NT2/D1 (cell line): ENCODE measurements at regions not wholly inside any gene's neighbourhood (a gene's known extent, or its start where the extent isn't known, plus 50 kb on each side); places are given as distances from the start of the nearest gene placed in this dataset.

Source experiments
- DNase-seq: peaks from one replicate; pipeline ENCODE4 v3.0.0-alpha.2; 2011; ENCODE audit warnings: low read depth, low spot score
- H3K27me3 ChIP-seq: 2 replicates; pipeline ENCODE4 v1.6.0; 2011; ENCODE audit warnings: mild to moderate bottlenecking; ENCODE audit not compliant: insufficient read length, insufficient read depth
- H3K36me3 ChIP-seq: 2 replicates; pipeline ENCODE4 v1.6.1; 2011; ENCODE audit warnings: mild to moderate bottlenecking, low read length, mixed read lengths; ENCODE audit not compliant: insufficient read depth, insufficient read length
- H3K4me1 ChIP-seq: 2 replicates; pipeline ENCODE4 v1.5.1; 2011; ENCODE audit not compliant: insufficient read depth, insufficient read length
- H3K4me3 ChIP-seq: 2 replicates; pipeline ENCODE4 v1.5.1; 2011; ENCODE audit warnings: low read depth; ENCODE audit not compliant: insufficient read length
- H3K9ac ChIP-seq: 2 replicates; pipeline ENCODE4 v1.6.0; 2011; ENCODE audit warnings: low read depth; ENCODE audit not compliant: insufficient read length
- H3K9me3 ChIP-seq: 2 replicates; pipeline ENCODE4 v1.5.1; 2011; ENCODE audit warnings: mild to moderate bottlenecking, low read length; ENCODE audit not compliant: insufficient read depth
- SUZ12 ChIP-seq: IDR thresholded peaks from 2 replicates; pipeline ENCODE4 v1.6.1; 2011; ENCODE audit not compliant: insufficient read length, insufficient read depth; ENCODE audit errors: extremely low read depth
- YY1 ChIP-seq: IDR thresholded peaks from 2 replicates; pipeline ENCODE4 v1.6.1; 2011; ENCODE audit not compliant: insufficient read length, insufficient read depth
- ZNF274 ChIP-seq: IDR thresholded peaks from 2 replicates; pipeline ENCODE4 v1.6.1; 2011; ENCODE audit warnings: mild to moderate bottlenecking, low read depth, low read length

- H3K4me1 ChIP-seq, result peaks cover 3% of the 10 kb centered on the region
- H3K9me3 ChIP-seq, result no peaks in the 10 kb centered on the region; the same call in 1 of the 2 replicates
- peaks cover 24% of the 10 kb centered on the region for H3K27me3 ChIP-seq
- no peak for TF ChIP-seq SUZ12
- no peak for TF ChIP-seq YY1
- TF ChIP-seq ZNF274, result no peak
- H3K4me3 ChIP-seq, result no peak overlapping the region
- no peak for DNase-seq
- H3K9ac ChIP-seq, result no peak overlapping the region
- H3K36me3 ChIP-seq, result no peaks in the 10 kb centered on the region
Observed at GRCh38 chr11:116536416-116536815, 236.4 kb downstream of the BUD13 start.

DNA sequence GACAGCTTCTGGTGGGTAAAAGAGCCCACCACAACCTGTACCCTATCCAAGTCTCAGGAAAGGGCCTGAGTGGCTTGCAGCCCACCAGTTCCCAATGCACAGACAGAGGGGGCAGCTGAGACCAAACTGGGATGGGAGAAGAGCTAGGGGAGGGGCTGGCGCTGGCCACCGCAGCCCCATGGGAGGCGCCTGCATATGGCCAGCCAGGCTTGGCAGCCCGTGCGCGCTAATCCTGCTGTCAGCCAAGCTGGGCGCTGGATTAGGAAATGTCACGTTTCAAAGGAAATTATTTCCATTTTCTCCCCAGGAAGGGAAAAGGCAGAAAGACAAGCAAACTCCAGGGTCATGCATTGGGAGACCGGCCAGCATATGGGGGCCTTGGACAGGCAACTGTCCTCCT lies 236.8 kb downstream of the BUD13 start:
- Histone ChIP-seq H3K36me3 (no peaks in the 10 kb centered on the region), H3K4me3 (no peak overlapping the region), H3K9me3 (no peaks in the 10 kb centered on the region; the same call in 1 of the 2 replicates), H3K27me3 (peaks cover 28% of the 10 kb centered on the region), H3K4me1 (peaks cover 3% of the 10 kb centered on the region), H3K9ac (no peak overlapping the region)
- TF ChIP-seq YY1, result no peak
- TF ChIP-seq SUZ12, result no peak
- TF ChIP-seq ZNF274, result no peak
- no peak for DNase-seq

DNA sequence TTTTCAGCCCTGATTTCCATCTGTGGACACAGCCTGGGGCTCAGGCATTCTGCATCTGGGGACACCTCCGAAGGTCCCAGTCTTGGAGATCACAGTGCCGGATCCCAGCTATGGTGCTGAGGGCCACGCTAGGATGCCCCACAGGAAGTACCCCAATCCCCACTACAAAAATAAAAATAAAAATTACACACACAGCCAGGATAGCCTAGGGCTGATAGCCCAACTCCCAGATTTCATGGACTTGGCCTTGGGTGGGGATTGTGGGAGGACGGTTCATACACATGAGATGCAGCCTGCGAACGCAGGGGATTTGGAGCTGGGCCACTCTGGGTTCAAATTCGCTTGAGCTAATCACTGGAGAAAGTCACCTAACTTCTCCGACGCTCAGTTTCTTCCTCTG lies 237.7 kb downstream of the BUD13 start:
- H3K4me1 ChIP-seq, result peaks cover 3% of the 10 kb centered on the region
- no peak overlapping the region for H3K4me3 ChIP-seq
- no peak for DNase-seq
- H3K27me3 ChIP-seq, result peaks cover 29% of the 10 kb centered on the region
- no peaks in the 10 kb centered on the region for H3K36me3 ChIP-seq
- TF ChIP-seq SUZ12 (no peak), YY1 (no peak), ZNF274 (no peak)
- no peak overlapping the region for H3K9ac ChIP-seq
- H3K9me3 ChIP-seq, result no peaks in the 10 kb centered on the region; the same call in 1 of the 2 replicates

DNA sequence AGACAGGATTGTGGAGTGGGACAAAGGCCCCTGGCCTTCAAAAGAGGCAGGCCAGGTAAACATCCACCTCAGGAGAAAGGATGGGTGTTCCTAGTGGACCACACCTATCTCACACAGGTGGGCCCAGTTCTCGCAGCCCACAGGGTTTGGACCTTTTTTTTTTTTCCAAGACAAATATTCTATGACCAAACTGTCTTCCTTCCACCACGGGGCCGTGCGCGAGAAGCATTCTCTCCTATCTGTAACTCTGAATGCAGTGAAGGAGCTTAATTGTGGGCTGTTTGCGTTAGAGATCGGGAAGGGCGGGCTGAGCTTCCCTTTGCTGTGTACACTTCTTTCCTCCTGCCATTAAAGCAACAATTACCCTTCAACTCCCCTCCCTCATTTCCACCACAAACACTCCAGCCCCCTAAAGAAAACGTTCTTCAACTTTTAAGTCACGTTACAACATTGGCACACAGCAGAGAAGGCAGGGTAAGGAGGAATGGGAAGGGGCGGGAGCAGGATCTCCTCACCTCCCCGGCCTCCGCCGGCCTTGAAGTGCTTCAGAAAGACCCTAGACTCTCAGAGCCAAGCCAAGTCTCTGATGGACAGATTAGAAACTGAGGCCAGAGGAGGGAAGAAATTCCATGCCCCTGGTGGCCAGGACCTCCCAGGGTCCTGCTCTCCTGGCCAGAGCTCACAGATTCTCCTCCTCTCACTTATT lies 238.4 kb downstream of the BUD13 start:
- no peak for DNase-seq
- peaks cover 33% of the 10 kb centered on the region for H3K27me3 ChIP-seq
- no peak overlapping the region for H3K9ac ChIP-seq
- no peaks in the 10 kb centered on the region for H3K36me3 ChIP-seq
- no peaks in the 10 kb centered on the region; the same call in 1 of the 2 replicates for H3K9me3 ChIP-seq
- H3K4me1 ChIP-seq, result peaks cover 3% of the 10 kb centered on the region
- H3K4me3 ChIP-seq, result no peak overlapping the region
- TF ChIP-seq ZNF274, result no peak
- no peak for TF ChIP-seq YY1

GRCh38 chr11:116533186-116533825 lies 239.5 kb downstream of the BUD13 start:
- peaks cover 30% of the 10 kb centered on the region for H3K27me3 ChIP-seq
- no peak for TF ChIP-seq SUZ12
- no peak for TF ChIP-seq YY1
- no peak for TF ChIP-seq ZNF274
- peak; percentile 36 for DNase-seq

DNA sequence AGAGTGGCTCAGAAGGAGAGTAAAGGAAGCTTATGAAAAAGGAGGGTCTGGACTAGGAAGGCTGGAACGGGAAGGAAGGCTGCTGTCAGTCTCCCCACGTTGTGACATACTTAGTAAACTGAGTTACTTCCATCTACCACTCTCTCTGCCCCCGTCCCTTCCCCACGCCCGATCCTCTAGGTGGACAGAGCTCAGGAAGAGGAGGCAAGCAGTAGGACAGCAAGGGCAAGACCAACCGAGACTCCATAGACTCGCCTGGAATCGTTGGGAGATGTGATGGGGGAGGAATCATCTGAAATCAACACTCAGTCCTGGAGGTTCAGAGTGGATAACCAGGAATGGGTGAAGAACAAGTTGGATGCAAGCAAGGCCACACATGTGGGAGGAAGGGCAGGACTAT lies 240.7 kb downstream of the BUD13 start:
- no peak for TF ChIP-seq YY1
- no peak for TF ChIP-seq ZNF274
- TF ChIP-seq SUZ12, result no peak
- H3K4me3 ChIP-seq, result no peak overlapping the region
- H3K4me1 ChIP-seq, result peaks cover 3% of the 10 kb centered on the region
- DNase-seq, result no peak
- H3K9me3 ChIP-seq, result no peaks in the 10 kb centered on the region
- H3K9ac ChIP-seq, result no peak overlapping the region
- H3K36me3 ChIP-seq, result no peaks in the 10 kb centered on the region
- H3K27me3 ChIP-seq, result peaks cover 24% of the 10 kb centered on the region

More at GRCh38 chr11:116533186-116533825, 239.5 kb downstream of the BUD13 start:
- no peak overlapping the region for H3K4me3 ChIP-seq
- H3K9ac ChIP-seq, result no peak overlapping the region
- no peaks in the 10 kb centered on the region for H3K9me3 ChIP-seq
- no peaks in the 10 kb centered on the region for H3K36me3 ChIP-seq
- peaks cover 3% of the 10 kb centered on the region for H3K4me1 ChIP-seq

- H3K36me3 ChIP-seq, result no peaks in the 10 kb centered on the region
- TF ChIP-seq ZNF274 (no peak), SUZ12 (no peak), YY1 (no peak)
- no peaks in the 10 kb centered on the region for H3K9me3 ChIP-seq
- H3K27me3 ChIP-seq, result peaks cover 24% of the 10 kb centered on the region
- H3K9ac ChIP-seq, result no peak overlapping the region
- DNase-seq, result no peak
- H3K4me3 ChIP-seq, result no peak overlapping the region
- peaks cover 3% of the 10 kb centered on the region for H3K4me1 ChIP-seq
Observed at GRCh38 chr11:116530705-116531104, 242.1 kb downstream of the BUD13 start.
